HCT116 (cell line): ENCODE measurements at regions not wholly inside any gene's neighbourhood (a gene's known extent, or its start where the extent isn't known, plus 50 kb on each side); places are given as distances from the start of the nearest gene placed in this dataset.

ENCODE experiments used
- ATAC-seq: fragments of 200-7000 bp; cut with Tn5 transposase; 2 replicates; pipeline ENCODE4 v1.9.1; 2020; ENCODE audit warnings: mild to moderate bottlenecking, moderate library complexity
- BruUV-seq: library from RNA; stranded (reverse); fragments of 400-500 nt; replicated peaks from 2 replicates; lab custom pipeline; 2021; lab: Mats Ljungman, UMichigan
- CTCF ChIA-PET: fragments of 300-600 bp; sonication (Branson Sonifier 250); formaldehyde crosslinking; loops from one replicate; lab custom pipeline; 2021; ENCODE audit warnings: antibody characterized with exemption; lab: Charles Lee
- POLR2A ChIA-PET: fragments of 300-600, 350-600 bp; sonication (Branson Sonifier 250); formaldehyde crosslinking; loops from one replicate; lab custom pipeline; 2021; ENCODE audit warnings: antibody characterized with exemption; lab: Charles Lee
- RAD21 ChIA-PET, 2 experiments: fragments of 300-600 bp; sonication (Branson Sonifier 250); formaldehyde crosslinking; loops; one replicate each; lab custom pipeline; 2023; ENCODE audit warnings: low total read pairs in 2 of 2; ENCODE audit not compliant: uncharacterized antibody in 2 of 2, unreplicated experiment in 2 of 2, low non-redundant PET in 1 of 2; lab: Charles Lee
- DNase-seq: peaks from one replicate; pipeline ENCODE4 v3.0.0-alpha.2; 2010; ENCODE audit warnings: low read depth, low spot score
- H2AFZ ChIP-seq: fragments of 200-600 bp; shearing (Covaris generic), sonication (generic); 2 replicates; pipeline ENCODE4 v1.6.1; 2017; ENCODE audit warnings: low read depth, mixed run types, mixed read lengths, antibody characterized with exemption, low read length; ENCODE audit not compliant: poor library complexity, severe bottlenecking
- H3K27ac ChIP-seq: 2 replicates; pipeline ENCODE4 v1.5.1; 2012; ENCODE audit warnings: low read depth, low read length
- H3K27me3 ChIP-seq: fragments of 200-600 bp; sonication (generic); 2 replicates; pipeline ENCODE4 v1.6.1; 2016; ENCODE audit warnings: mixed run types, low read length, mixed read lengths; ENCODE audit not compliant: insufficient read depth
- H3K36me3 ChIP-seq, 2 experiments: fragments of 200-500 bp in 1 of 2; fragments of 200-600 bp in 1 of 2; sonication (Bioruptor generic) in 1 of 2; sonication (generic) in 1 of 2; 2 replicates each; pipeline versions ENCODE4 v1.5.1 to v1.6.1; 2014 to 2016; ENCODE audit warnings: low read length in 2 of 2, inconsistent platforms in 1 of 2, mixed read lengths in 1 of 2, mixed run types in 1 of 2; ENCODE audit not compliant: insufficient read depth in 2 of 2, control insufficient read depth in 1 of 2
- H3K4me1 ChIP-seq, 2 experiments: fragments of 200-600 bp in 1 of 2; sonication (generic) in 1 of 2; 2 replicates each; pipeline versions ENCODE4 v1.5.1 to v1.6.1; 2012 to 2017; ENCODE audit warnings: low read length in 2 of 2, inconsistent platforms in 1 of 2, mild to moderate bottlenecking in 1 of 2, mixed read lengths in 1 of 2, mixed run types in 1 of 2, moderate library complexity in 1 of 2; ENCODE audit not compliant: insufficient read depth in 2 of 2, control insufficient read depth in 1 of 2
- H3K4me2 ChIP-seq: fragments of 200-600 bp; sonication (generic); 2 replicates; pipeline ENCODE4 v1.6.1; 2017; ENCODE audit warnings: mixed run types, low read length, mixed read lengths
- H3K4me3 ChIP-seq, 2 experiments: fragments of 200-600 bp in 1 of 2; sonication (generic) in 1 of 2; replicated peaks in 1 of 2; 2 replicates each; pipeline ENCODE4 v1.5.1; 2011 to 2016; ENCODE audit warnings: low read length in 2 of 2, control low read depth in 1 of 2, low read depth in 1 of 2, mild to moderate bottlenecking in 1 of 2, mixed read lengths in 1 of 2, mixed run types in 1 of 2
- H3K79me2 ChIP-seq: fragments of 200-600 bp; sonication (generic); 2 replicates; pipeline ENCODE4 v1.6.1; 2017; ENCODE audit warnings: mild to moderate bottlenecking, mixed run types, low read length, moderate library complexity, mixed read lengths; ENCODE audit not compliant: insufficient read depth
- H3K9ac ChIP-seq: fragments of 200-600 bp; sonication (generic); 2 replicates; pipeline ENCODE4 v1.6.1; 2016; ENCODE audit warnings: low read length, mixed read lengths
- H3K9me2 ChIP-seq: fragments of 200-600 bp; sonication (generic), shearing (Covaris generic); 2 replicates; pipeline ENCODE4 v1.6.1; 2017; ENCODE audit warnings: mixed run types, mild to moderate bottlenecking, moderate library complexity; ENCODE audit not compliant: insufficient read depth
- H3K9me3 ChIP-seq, 2 experiments: fragments of 200-500 bp in 1 of 2; fragments of 200-600 bp in 1 of 2; sonication (Bioruptor generic) in 1 of 2; sonication (generic) in 1 of 2; 2 replicates each; pipeline ENCODE4 v1.6.1; 2014 to 2017; ENCODE audit warnings: low read length in 2 of 2, mixed read lengths in 2 of 2, inconsistent platforms in 1 of 2, low read depth in 1 of 2, mild to moderate bottlenecking in 1 of 2, mixed run types in 1 of 2, moderate library complexity in 1 of 2; ENCODE audit not compliant: control insufficient read depth in 1 of 2, insufficient read depth in 1 of 2
- H4K20me1 ChIP-seq: fragments of 200-600 bp; sonication (generic), shearing (Covaris generic); 2 replicates; pipeline ENCODE4 v1.6.1; 2017; ENCODE audit warnings: mixed run types, mild to moderate bottlenecking, moderate library complexity; ENCODE audit not compliant: insufficient read depth
- EZH2 ChIP-seq: fragments of 200-600 bp; sonication (generic); IDR thresholded peaks from 2 replicates; pipeline ENCODE4 v1.6.1; 2017; ENCODE audit warnings: antibody characterized with exemption, mixed run types
- POLR2AphosphoS5 ChIP-seq: IDR thresholded peaks from 2 replicates; pipeline ENCODE4 v1.6.1; 2011; ENCODE audit warnings: mild to moderate bottlenecking, low read depth, low read length, moderate library complexity
- SIN3A ChIP-seq: IDR thresholded peaks from 2 replicates; pipeline ENCODE4 v1.6.1; 2012; ENCODE audit warnings: low read depth
- SRF ChIP-seq: IDR thresholded peaks from 2 replicates; pipeline ENCODE4 v1.6.1; 2012; ENCODE audit warnings: low read depth
- intact Hi-C: fragments of 100-400 bp; cut with micrococcal nuclease; formaldehyde crosslinking; loops from 2 replicates; pipeline ENCODE4 v1.10.0; 2022
- TF ChIP-seq, protein P1 (sequence below): IDR thresholded peaks from 2 replicates; pipeline ENCODE4 v1.6.1; 2011; ENCODE audit warnings: mild to moderate bottlenecking, low read length, moderate library complexity; ENCODE audit not compliant: insufficient replicate concordance; ENCODE audit errors: extremely low read depth
- TF ChIP-seq, protein P2 (sequence below): IDR thresholded peaks from 2 replicates; pipeline ENCODE4 v1.6.1; 2012
- TF ChIP-seq, protein P3 (sequence below): IDR thresholded peaks from 2 replicates; pipeline ENCODE4 v1.6.1; 2012

DNA sequence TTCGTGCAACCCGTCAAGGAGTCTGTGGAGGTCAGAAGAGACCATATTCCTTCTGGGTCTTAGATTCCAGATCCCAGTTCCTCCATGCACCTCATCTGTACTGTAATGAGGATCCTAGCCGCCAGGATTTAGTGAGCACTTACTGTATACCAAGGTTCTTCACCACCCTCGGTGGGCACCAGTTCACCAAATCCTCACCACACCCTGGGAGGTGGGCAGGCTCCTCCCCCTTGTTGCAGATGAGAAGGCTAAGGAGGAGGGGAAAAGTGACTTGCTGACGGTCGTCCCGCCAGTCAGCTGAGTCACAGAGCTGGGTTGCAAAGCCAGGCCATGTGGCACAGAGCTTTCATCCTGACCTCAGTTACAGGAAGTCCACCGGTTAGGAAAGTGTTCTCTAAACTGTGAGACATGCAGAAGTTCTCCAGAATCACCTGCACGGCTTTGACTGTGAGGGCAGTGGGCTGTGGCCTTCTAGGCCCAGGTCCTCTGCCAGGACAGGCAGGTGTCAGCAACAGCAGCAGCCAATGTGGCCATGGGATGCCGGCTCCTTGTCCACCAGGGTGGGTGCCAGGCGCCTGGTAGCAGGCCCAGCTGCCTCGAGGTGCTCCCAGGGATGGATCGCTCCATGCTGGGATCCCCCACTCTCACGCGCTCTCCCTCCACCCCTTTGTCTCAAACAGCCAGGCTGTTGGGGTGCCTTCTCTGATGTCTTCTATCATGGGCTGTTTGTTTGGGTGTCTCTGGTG lies 240.3 kb upstream of the GSE1 start:
- Histone ChIP-seq H3K9me3 (no peaks in the 10 kb centered on the region), H2AFZ (no peak overlapping the region), H3K9me2 (no peaks in the 10 kb centered on the region), H3K9ac (no peak overlapping the region; the same call in 1 of the 2 replicates), H3K4me2 (peak overlapping the region; percentile 49), H3K27me3 (no peaks in the 10 kb centered on the region), H3K27ac (peak overlapping the region; percentile 27; the same call in 1 of the 2 replicates), H3K36me3 (no peaks in the 10 kb centered on the region), H3K4me3 (no peak overlapping the region), H3K79me2 (no peaks in the 10 kb centered on the region), H4K20me1 (no peaks in the 10 kb centered on the region), H3K4me1 (peaks cover 16 to 30% of the 10 kb centered on the region in 2 experiments)
- intact Hi-C loops = no loop called here
- ATAC-seq (peak; percentile 66), DNase-seq (no peak)
- no TSS peak for BruUV-seq
- TF ChIP-seq, protein P1, sequence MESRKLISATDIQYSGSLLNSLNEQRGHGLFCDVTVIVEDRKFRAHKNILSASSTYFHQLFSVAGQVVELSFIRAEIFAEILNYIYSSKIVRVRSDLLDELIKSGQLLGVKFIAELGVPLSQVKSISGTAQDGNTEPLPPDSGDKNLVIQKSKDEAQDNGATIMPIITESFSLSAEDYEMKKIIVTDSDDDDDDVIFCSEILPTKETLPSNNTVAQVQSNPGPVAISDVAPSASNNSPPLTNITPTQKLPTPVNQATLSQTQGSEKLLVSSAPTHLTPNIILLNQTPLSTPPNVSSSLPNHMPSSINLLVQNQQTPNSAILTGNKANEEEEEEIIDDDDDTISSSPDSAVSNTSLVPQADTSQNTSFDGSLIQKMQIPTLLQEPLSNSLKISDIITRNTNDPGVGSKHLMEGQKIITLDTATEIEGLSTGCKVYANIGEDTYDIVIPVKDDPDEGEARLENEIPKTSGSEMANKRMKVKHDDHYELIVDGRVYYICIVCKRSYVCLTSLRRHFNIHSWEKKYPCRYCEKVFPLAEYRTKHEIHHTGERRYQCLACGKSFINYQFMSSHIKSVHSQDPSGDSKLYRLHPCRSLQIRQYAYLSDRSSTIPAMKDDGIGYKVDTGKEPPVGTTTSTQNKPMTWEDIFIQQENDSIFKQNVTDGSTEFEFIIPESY = no peak
- TF ChIP-seq, protein P2, sequence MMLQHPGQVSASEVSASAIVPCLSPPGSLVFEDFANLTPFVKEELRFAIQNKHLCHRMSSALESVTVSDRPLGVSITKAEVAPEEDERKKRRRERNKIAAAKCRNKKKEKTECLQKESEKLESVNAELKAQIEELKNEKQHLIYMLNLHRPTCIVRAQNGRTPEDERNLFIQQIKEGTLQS = no peak
- no peak for TF ChIP-seq EZH2
- TF ChIP-seq SIN3A = no peak
- TF ChIP-seq, protein P3, sequence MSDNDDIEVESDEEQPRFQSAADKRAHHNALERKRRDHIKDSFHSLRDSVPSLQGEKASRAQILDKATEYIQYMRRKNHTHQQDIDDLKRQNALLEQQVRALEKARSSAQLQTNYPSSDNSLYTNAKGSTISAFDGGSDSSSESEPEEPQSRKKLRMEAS = peak; percentile 96
- no peak for TF ChIP-seq SRF
- no peak for TF ChIP-seq POLR2AphosphoS5
- ChIA-PET POLR2A (interaction anchor here (0.6 kb wide), 1 partner anchor 219 kb away, joined by 3 read pairs; no protein-coding TSS in a partner anchor), CTCF (interaction anchor here (0.6 to 1.4 kb wide), 7 partner anchors 11 to 43 kb away, joined by 3 to 6 read pairs (median 3); no protein-coding TSS in a partner anchor), RAD21 (interaction anchor here in 1 of 2 experiments (1.0 kb wide), 2 partner anchors 18 to 23 kb away, joined by 3 to 4 read pairs; no protein-coding TSS in a partner anchor)
